ENCODE measurements at regions not wholly inside any gene's neighbourhood (a gene's known extent, or its start where the extent isn't known, plus 50 kb on each side); places are given as distances from the start of the nearest gene placed in this dataset.

- TF ChIP-seq CTCF (IDR thresholded peaks at IDR 0.05), result no peak
- TF ChIP-seq EZH2phosphoT487 (IDR thresholded peaks at IDR 0.05; ENCODE audit: borderline replicate concordance, low read depth), result no peak
- TF ChIP-seq POLR2AphosphoS5 (IDR thresholded peaks at IDR 0.05; ENCODE audit: low read depth, low read length), result no peak
- no peak for TF ChIP-seq RAD21 (IDR thresholded peaks at IDR 0.05; ENCODE audit: low read length)
- no peak for TF ChIP-seq ZBTB33 (IDR thresholded peaks at IDR 0.05; ENCODE audit: borderline replicate concordance, low read depth)
- no peak for TF ChIP-seq NRF1 (IDR thresholded peaks at IDR 0.05; ENCODE audit: low read depth, low read length)
- no peak for TF ChIP-seq TAF1 (IDR thresholded peaks at IDR 0.05; ENCODE audit: borderline replicate concordance, low read depth, low read length)
- no peak for TF ChIP-seq YY1 (IDR thresholded peaks at IDR 0.05; ENCODE audit: low read depth)
- TF ChIP-seq, protein P1, sequence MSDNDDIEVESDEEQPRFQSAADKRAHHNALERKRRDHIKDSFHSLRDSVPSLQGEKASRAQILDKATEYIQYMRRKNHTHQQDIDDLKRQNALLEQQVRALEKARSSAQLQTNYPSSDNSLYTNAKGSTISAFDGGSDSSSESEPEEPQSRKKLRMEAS (IDR thresholded peaks at IDR 0.05; ENCODE audit: low read depth), result no peak
- no peak for TF ChIP-seq RCOR1 (IDR thresholded peaks at IDR 0.05; ENCODE audit: low read length)
- TF ChIP-seq NFIC (IDR thresholded peaks at IDR 0.05; ENCODE audit: borderline replicate concordance), result no peak
- no peak for TF ChIP-seq MXI1 (IDR thresholded peaks at IDR 0.05; ENCODE audit: low read depth, low read length)
- TF ChIP-seq SMC3 (IDR thresholded peaks at IDR 0.05; ENCODE audit: low read depth, low read length), result no peak
- TF ChIP-seq SIN3A (IDR thresholded peaks at IDR 0.05; ENCODE audit: borderline replicate concordance, low read depth, low read length), result no peak
These were observed 149.2 kb downstream of the MAF start for GRCh38 chr16:79451196-79451816.

Data from SK-N-SH (cell line).